GM12878 (cell line): ENCODE measurements at regions not wholly inside any gene's neighbourhood (a gene's known extent, or its start where the extent isn't known, plus 50 kb on each side); places are given as distances from the start of the nearest gene placed in this dataset.
"Not testable (repeated sequence)": the region's sequence is repeated elsewhere in the genome, so short reads cannot be mapped to it uniquely, and the experiment has no call there.

Experiments used
- ATAC-seq: fragments of 200-7000 bp; cut with Tn5 transposase; 3 replicates; pipeline ENCODE4 v1.9.1; 2020; ENCODE audit warnings: mild to moderate bottlenecking, moderate library complexity
- BruUV-seq: library from RNA; stranded (reverse); fragments of 400-500 nt; replicated peaks from 2 replicates; lab custom pipeline; 2021; lab: Mats Ljungman, UMichigan
- CTCF ChIA-PET: fragments of 300-600 bp; sonication (Branson Sonifier 250); formaldehyde crosslinking; extraction: SDS; loops from one replicate; lab custom pipeline; 2021; ENCODE audit warnings: inconsistent platforms; lab: Yijun Ruan, JAX
- POLR2A ChIA-PET: fragments of 350-600 bp; formaldehyde crosslinking; extraction: SDS; loops from one replicate; lab custom pipeline; 2021; ENCODE audit warnings: inconsistent platforms; lab: Charles Lee
- RAD21 ChIA-PET: fragments of 300-600 bp; sonication (Branson Sonifier 250); formaldehyde crosslinking; loops from one replicate; lab custom pipeline; 2023; ENCODE audit warnings: antibody characterized with exemption; ENCODE audit not compliant: unreplicated experiment; lab: Charles Lee
- SMC1A ChIA-PET: fragments of 300-600 bp; sonication (Branson Sonifier 250); formaldehyde crosslinking; loops from one replicate; lab custom pipeline; 2023; ENCODE audit not compliant: unreplicated experiment, uncharacterized antibody; lab: Charles Lee
- DNase-seq: peaks from one replicate; pipeline ENCODE4 v3.0.0-alpha.2; 2011; ENCODE audit warnings: low read depth, low spot score
- FAIRE-seq: peaks from 3 replicates; lab custom pipeline; 2011; peaks lifted over from hg19 to GRCh38; lab: Jason Lieb, UNC
- H2AFZ ChIP-seq: 2 replicates; pipeline ENCODE4 v1.6.0; 2011; ENCODE audit warnings: low read depth, low read length, control low read depth; ENCODE audit not compliant: control insufficient read depth
- H3K27ac ChIP-seq: 2 replicates; pipeline ENCODE4 v1.5.1; 2011; ENCODE audit warnings: control low read depth; ENCODE audit not compliant: control insufficient read depth, insufficient read depth
- H3K27me3 ChIP-seq, 2 experiments: replicated peaks in 1 of 2; 2 replicates each; pipeline versions ENCODE4 v1.6.0 to v1.6.1; 2011; ENCODE audit warnings: low read length in 1 of 2; ENCODE audit not compliant: control insufficient read depth in 2 of 2, insufficient read depth in 2 of 2
- H3K36me3 ChIP-seq, 2 experiments: 2 replicates each; pipeline ENCODE4 v1.5.1; 2011; ENCODE audit warnings: low read length in 1 of 2; ENCODE audit not compliant: control insufficient read depth in 2 of 2, insufficient read depth in 2 of 2
- H3K4me1 ChIP-seq: 2 replicates; pipeline ENCODE4 v1.6.1; 2011; ENCODE audit warnings: mild to moderate bottlenecking, low read length, moderate library complexity, mixed read lengths; ENCODE audit not compliant: control insufficient read depth, insufficient read depth
- H3K4me2 ChIP-seq: 2 replicates; pipeline ENCODE4 v1.6.0; 2011; ENCODE audit warnings: control low read depth; ENCODE audit not compliant: control insufficient read depth, insufficient read depth
- H3K4me3 ChIP-seq: fragments of 200-600 bp; sonication (generic); 2 replicates; pipeline ENCODE4 v1.5.1; 2016
- H3K79me2 ChIP-seq: 2 replicates; pipeline ENCODE4 v1.6.0; 2011; ENCODE audit warnings: low read length; ENCODE audit not compliant: control insufficient read depth, insufficient read depth
- H3K9ac ChIP-seq: 2 replicates; pipeline ENCODE4 v1.8.0; 2011; ENCODE audit warnings: low read length, control low read depth, mixed read lengths; ENCODE audit not compliant: control insufficient read depth, insufficient read depth
- H3K9me3 ChIP-seq: replicated peaks from 3 replicates; pipeline ENCODE4 v1.5.1; 2011; ENCODE audit warnings: mild to moderate bottlenecking, low read length; ENCODE audit not compliant: control insufficient read depth, insufficient read depth
- H4K20me1 ChIP-seq: 2 replicates; pipeline ENCODE4 v1.6.0; 2011; ENCODE audit not compliant: control insufficient read depth, insufficient read depth
- WGBS: methylation state at CpG from one replicate; pipeline ENCODE4 v1.1.6; 2016; ENCODE audit warnings: low lambda C conversion rate; ENCODE audit not compliant: insufficient replicate concordance, insufficient coverage; ENCODE audit errors: missing lambda C conversion rate; 5-methylcytosine and 5-hydroxymethylcytosine counted together
- in situ Hi-C: fragments of 300-500 bp; cut with MboI; formaldehyde crosslinking; loops from 9 replicates; pipeline ENCODE4 v1.14.3; 2018; ENCODE audit warnings: mixed read lengths
- intact Hi-C: fragments of 100-400 bp; cut with micrococcal nuclease; formaldehyde crosslinking; loops from one replicate; pipeline ENCODE4 v1.14.2; 2022; ENCODE audit not compliant: unreplicated experiment

- H3K27me3 ChIP-seq, H3K9ac ChIP-seq, intact Hi-C loops, ATAC-seq, H3K4me1 ChIP-seq, H3K9me3 ChIP-seq, H4K20me1 ChIP-seq, in situ Hi-C loops, POLR2A ChIA-PET, SMC1A ChIA-PET, DNase-seq, H3K79me2 ChIP-seq, H2AFZ ChIP-seq, H3K27ac ChIP-seq, CTCF ChIA-PET, BruUV-seq, H3K4me2 ChIP-seq, H3K36me3 ChIP-seq, RAD21 ChIA-PET, H3K4me3 ChIP-seq, FAIRE-seq: not testable (repeated sequence)
- WGBS, result no CpG with 5 or more reads among the region's 2 CpGs
These were observed 53.0 kb upstream of the C1QTNF3 start for GRCh38 chr5:34096033-34096432.

GRCh38 chr5:34099891-34100290 lies 56.9 kb upstream of the C1QTNF3 start:
- WGBS, result 87% methylated on average over 3 of the region's 3 CpGs
- intact Hi-C loops, H3K27me3 ChIP-seq, H3K79me2 ChIP-seq, H3K27ac ChIP-seq, POLR2A ChIA-PET, ATAC-seq, H3K4me1 ChIP-seq, SMC1A ChIA-PET, H2AFZ ChIP-seq, BruUV-seq, H3K9ac ChIP-seq, in situ Hi-C loops, H4K20me1 ChIP-seq, H3K36me3 ChIP-seq, CTCF ChIA-PET, FAIRE-seq, H3K4me2 ChIP-seq, RAD21 ChIA-PET, H3K9me3 ChIP-seq, DNase-seq, H3K4me3 ChIP-seq: not testable (repeated sequence)

- ATAC-seq, in situ Hi-C loops, POLR2A ChIA-PET, H3K4me1 ChIP-seq, H3K27me3 ChIP-seq, H3K9ac ChIP-seq, H3K79me2 ChIP-seq, intact Hi-C loops, FAIRE-seq, CTCF ChIA-PET, SMC1A ChIA-PET, DNase-seq, H4K20me1 ChIP-seq, H3K9me3 ChIP-seq, RAD21 ChIA-PET, H3K4me2 ChIP-seq, H3K36me3 ChIP-seq, H2AFZ ChIP-seq, BruUV-seq, H3K4me3 ChIP-seq, H3K27ac ChIP-seq: not testable (repeated sequence)
These were observed 58.6 kb upstream of the C1QTNF3 start for GRCh38 chr5:34101567-34101966.

GRCh38 chr5:34108897-34109296 lies 65.9 kb upstream of the C1QTNF3 start:
- in situ Hi-C loops, CTCF ChIA-PET, H2AFZ ChIP-seq, H3K36me3 ChIP-seq, H3K27me3 ChIP-seq, H3K27ac ChIP-seq, ATAC-seq, H3K4me2 ChIP-seq, SMC1A ChIA-PET, BruUV-seq, POLR2A ChIA-PET, H3K4me3 ChIP-seq, H3K9ac ChIP-seq, H3K79me2 ChIP-seq, H4K20me1 ChIP-seq, H3K9me3 ChIP-seq, DNase-seq, intact Hi-C loops, RAD21 ChIA-PET, H3K4me1 ChIP-seq: not testable (repeated sequence)
- WGBS, result no CpG with 5 or more reads among the region's 2 CpGs
- peak; percentile 47 for FAIRE-seq
